ENCODE measurements at regions not wholly inside any gene's neighbourhood (a gene's known extent, or its start where the extent isn't known, plus 50 kb on each side); places are given as distances from the start of the nearest gene placed in this dataset.

DNA sequence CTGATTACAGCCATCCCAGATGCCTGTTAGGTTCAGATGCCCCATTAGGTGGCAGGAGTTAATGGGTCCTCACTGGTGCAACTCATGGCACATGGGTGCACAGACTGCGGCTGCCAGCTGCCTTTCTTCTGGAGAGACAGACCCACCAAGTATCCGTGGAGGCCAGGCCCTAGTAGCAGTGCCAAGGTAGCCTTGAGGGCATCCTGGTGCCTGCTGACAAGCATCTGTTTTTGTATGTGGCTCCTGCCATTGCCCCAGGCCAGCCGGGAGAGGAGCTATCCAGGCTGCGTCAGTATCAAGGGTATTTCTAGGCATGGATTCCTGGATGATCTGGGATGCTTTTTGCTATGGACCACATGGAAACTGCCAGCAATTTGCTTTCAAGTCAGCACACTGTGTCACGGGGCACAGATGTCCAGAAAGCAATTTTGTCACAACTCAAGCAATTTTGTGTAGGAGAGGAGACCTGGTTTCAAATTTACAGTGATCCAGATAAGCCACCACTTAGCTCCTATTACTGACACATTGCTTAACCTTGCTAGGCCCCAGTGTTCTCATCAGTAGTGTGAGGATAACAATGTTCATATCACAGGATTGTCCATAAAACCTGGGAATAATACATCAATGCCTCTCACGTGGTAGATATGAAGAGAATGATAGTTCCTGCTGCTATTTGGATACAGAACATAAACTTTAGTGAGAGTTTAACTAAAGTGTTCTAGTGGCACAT is 815.1 kb upstream of the RAB6C start (continued):
- TF ChIP-seq CREB1 (IDR thresholded peaks at IDR 0.05) (no peak), CREB1 (CRISPR knock-in tag; IDR thresholded peaks at IDR 0.05) (no peak)

DNA sequence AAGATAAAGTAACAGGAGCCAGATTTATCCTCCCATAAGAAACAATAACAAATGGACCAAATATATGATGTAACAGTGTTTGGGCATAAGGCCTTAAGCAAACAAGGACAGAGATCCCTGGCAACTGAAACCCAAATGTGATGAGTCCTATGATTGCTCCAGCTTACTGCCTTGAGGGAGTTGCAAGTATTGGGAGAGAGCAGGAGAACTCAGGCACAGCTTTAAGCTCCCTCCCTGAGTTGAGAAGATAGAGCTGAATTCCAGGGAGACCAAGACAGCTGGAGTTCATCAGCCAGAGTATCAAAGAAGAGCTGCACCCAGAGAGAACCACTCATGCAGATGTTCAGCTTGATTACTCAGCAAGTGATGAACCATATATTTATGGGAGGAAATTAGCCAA is 814.5 kb upstream of the RAB6C start:
- no peaks in the 10 kb centered on the region for H3K4me1 ChIP-seq (ENCODE audit: insufficient read depth, low read length)
- in situ Hi-C loops (cut with HindIII; ENCODE audit: extremely low pct_ligation_motif_present, low pct_unique_long_range_greater_than_20kb) = no loop called here
- intact Hi-C loops (cut with micrococcal nuclease; ENCODE audit: unreplicated experiment) = no loop called here
- FAIRE-seq (no peak), DNase-seq (ENCODE audit: low spot score) (no peak), ATAC-seq (no peak)
- H3K27ac ChIP-seq (ENCODE audit: extremely low read length, insufficient read depth, low read length) = no peak overlapping the region
- ChIA-PET POLR2A (no interaction called here), CTCF (ENCODE audit: low intra/inter-chr PET ratio, low total read pairs) (no interaction called here)
- no peaks in the 10 kb centered on the region for H3K36me3 ChIP-seq (replicated peaks in 1 of 2; ENCODE audit: control insufficient read depth in 1 of 2, insufficient read depth in 2 of 2, low read length in 2 of 2)
- H3K27me3 ChIP-seq (ENCODE audit: control insufficient read depth in 1 of 2, insufficient read depth in 2 of 2, low read length in 2 of 2) = no peaks in the 10 kb centered on the region; a peak in 1 of 5 replicates
- TF ChIP-seq TBL1XR1 (IDR thresholded peaks at IDR 0.05; ENCODE audit: borderline replicate concordance, low read length, partially characterized antibody) (no peak), FIP1L1 (IDR thresholded peaks at IDR 0.05; ENCODE audit: borderline replicate concordance, insufficient read depth, low read depth, low read length) (no peak), NCOA5 (CRISPR knock-in tag; IDR thresholded peaks at IDR 0.05) (no peak), ZNF556 (CRISPR knock-in tag; IDR thresholded peaks at IDR 0.05; ENCODE audit: borderline replicate concordance) (no peak)
- H3K9me3 ChIP-seq (ENCODE audit: low read length) = no peaks in the 10 kb centered on the region
- H3K79me2 ChIP-seq (ENCODE audit: insufficient read depth, low read length) = no peaks in the 10 kb centered on the region
- H3K4me3 ChIP-seq (replicated peaks in 1 of 3; ENCODE audit: insufficient read depth in 1 of 3, low read depth in 2 of 3, low read length in 3 of 3) = no peak overlapping the region
- H3K9ac ChIP-seq (ENCODE audit: insufficient read depth, low read depth, low read length) = no peak overlapping the region
- no peak overlapping the region for H2AFZ ChIP-seq (ENCODE audit: low read length)
- H4K20me1 ChIP-seq (ENCODE audit: insufficient read depth, low read length) = no peaks in the 10 kb centered on the region
- no peak overlapping the region for H3K4me2 ChIP-seq (ENCODE audit: low read depth, low read length)
- no TSS peak for BruUV-seq (replicated peaks)

DNA sequence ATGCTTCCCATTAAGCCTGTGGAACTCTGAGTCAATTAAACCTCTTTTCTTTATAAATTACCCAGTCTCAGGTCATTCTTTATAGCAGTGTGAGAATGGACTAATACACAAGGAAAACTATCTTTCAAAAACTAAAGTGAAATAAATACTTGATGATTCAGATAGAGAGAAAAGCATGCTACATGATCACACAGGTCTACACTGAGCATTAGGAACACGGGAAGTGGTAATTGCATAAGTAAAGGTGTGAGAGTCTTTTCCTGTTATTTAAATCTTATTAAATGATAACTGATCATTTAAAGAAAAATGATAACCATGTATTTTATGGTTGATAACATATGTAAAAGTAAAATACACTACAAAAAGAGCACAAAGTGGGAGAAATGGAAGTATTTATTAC is 812.0 kb upstream of the RAB6C start:
- H3K79me2 ChIP-seq (ENCODE audit: insufficient read depth, low read length) = no peaks in the 10 kb centered on the region
- intact Hi-C loops (cut with micrococcal nuclease; ENCODE audit: unreplicated experiment) (no loop called here), in situ Hi-C loops (cut with HindIII; ENCODE audit: extremely low pct_ligation_motif_present, low pct_unique_long_range_greater_than_20kb) (no loop called here)
- no peak overlapping the region for H3K4me3 ChIP-seq (replicated peaks in 1 of 3; ENCODE audit: insufficient read depth in 1 of 3, low read depth in 2 of 3, low read length in 3 of 3)
- no peak for ATAC-seq
- H3K9ac ChIP-seq (ENCODE audit: insufficient read depth, low read depth, low read length) = no peak overlapping the region
- WGBS (ENCODE audit: low lambda C conversion rate) = 3% methylated on average over 1 of the region's 1 CpG
- H4K20me1 ChIP-seq (ENCODE audit: insufficient read depth, low read length) = no peaks in the 10 kb centered on the region
- no peak for FAIRE-seq
- ChIA-PET POLR2A (no interaction called here), CTCF (ENCODE audit: low intra/inter-chr PET ratio, low total read pairs) (no interaction called here)
- no peak overlapping the region for H3K27ac ChIP-seq (ENCODE audit: extremely low read length, insufficient read depth, low read length)
- no peaks in the 10 kb centered on the region for H3K36me3 ChIP-seq (replicated peaks in 1 of 2; ENCODE audit: control insufficient read depth in 1 of 2, insufficient read depth in 2 of 2, low read length in 2 of 2)
- no TSS peak for BruUV-seq (replicated peaks)
- H3K9me3 ChIP-seq (ENCODE audit: low read length) = no peaks in the 10 kb centered on the region
- no peaks in the 10 kb centered on the region for H3K27me3 ChIP-seq (ENCODE audit: control insufficient read depth in 1 of 2, insufficient read depth in 2 of 2, low read length in 2 of 2)
- H3K4me1 ChIP-seq (ENCODE audit: insufficient read depth, low read length) = no peaks in the 10 kb centered on the region
- no peak for DNase-seq (ENCODE audit: low spot score)
- no peak overlapping the region for H2AFZ ChIP-seq (ENCODE audit: low read length)
- no peak overlapping the region for H3K4me2 ChIP-seq (ENCODE audit: low read depth, low read length)
- TF ChIP-seq, protein P1, sequence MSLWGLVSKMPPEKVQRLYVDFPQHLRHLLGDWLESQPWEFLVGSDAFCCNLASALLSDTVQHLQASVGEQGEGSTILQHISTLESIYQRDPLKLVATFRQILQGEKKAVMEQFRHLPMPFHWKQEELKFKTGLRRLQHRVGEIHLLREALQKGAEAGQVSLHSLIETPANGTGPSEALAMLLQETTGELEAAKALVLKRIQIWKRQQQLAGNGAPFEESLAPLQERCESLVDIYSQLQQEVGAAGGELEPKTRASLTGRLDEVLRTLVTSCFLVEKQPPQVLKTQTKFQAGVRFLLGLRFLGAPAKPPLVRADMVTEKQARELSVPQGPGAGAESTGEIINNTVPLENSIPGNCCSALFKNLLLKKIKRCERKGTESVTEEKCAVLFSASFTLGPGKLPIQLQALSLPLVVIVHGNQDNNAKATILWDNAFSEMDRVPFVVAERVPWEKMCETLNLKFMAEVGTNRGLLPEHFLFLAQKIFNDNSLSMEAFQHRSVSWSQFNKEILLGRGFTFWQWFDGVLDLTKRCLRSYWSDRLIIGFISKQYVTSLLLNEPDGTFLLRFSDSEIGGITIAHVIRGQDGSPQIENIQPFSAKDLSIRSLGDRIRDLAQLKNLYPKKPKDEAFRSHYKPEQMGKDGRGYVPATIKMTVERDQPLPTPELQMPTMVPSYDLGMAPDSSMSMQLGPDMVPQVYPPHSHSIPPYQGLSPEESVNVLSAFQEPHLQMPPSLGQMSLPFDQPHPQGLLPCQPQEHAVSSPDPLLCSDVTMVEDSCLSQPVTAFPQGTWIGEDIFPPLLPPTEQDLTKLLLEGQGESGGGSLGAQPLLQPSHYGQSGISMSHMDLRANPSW (CRISPR knock-in tag; IDR thresholded peaks at IDR 0.05; ENCODE audit: borderline replicate concordance) = no peak
- TF ChIP-seq RARA (CRISPR knock-in tag; IDR thresholded peaks at IDR 0.05) = no peak
